ENCODE measurements at regions not wholly inside any gene's neighbourhood (a gene's known extent, or its start where the extent isn't known, plus 50 kb on each side); places are given as distances from the start of the nearest gene placed in this dataset.

GRCh38 chr2:216287251-216287650, 85.0 kb downstream of the MARCHF4 start:
- TF ChIP-seq CTCF (IDR thresholded peaks at IDR 0.05) = no peak
- no peak for TF ChIP-seq EZH2 (IDR thresholded peaks at IDR 0.05; ENCODE audit: borderline replicate concordance, insufficient read depth, low read depth, low read length, poor library complexity, severe bottlenecking)

Measured in B cell (primary cell).